Heart left ventricle (tissue), 16 donors: ENCODE measurements at regions not wholly inside any gene's neighbourhood (a gene's known extent, or its start where the extent isn't known, plus 50 kb on each side); places are given as distances from the start of the nearest gene placed in this dataset.

Experiments used
- ATAC-seq, 4 donors: fragments of 200-7000 bp; cut with Tn5 transposase; one replicate each; pipeline ENCODE4 v1.9.1; 2020 to 2022; ENCODE audit warnings: moderate library complexity in 4 of 4, mild to moderate bottlenecking in 3 of 4, moderate number of reproducible peaks in 1 of 4
- DNase-seq, 5 donors: peaks; one replicate each; pipeline ENCODE4 v3.0.0-alpha.2; 2020
- H3K27ac ChIP-seq, 12 donors: fragments of 200-600 bp; sonication (generic) in 4 of 12; one replicate each; pipeline versions ENCODE4 v1.5.0 to v1.8.0; 2016 to 2022; ENCODE audit warnings: mild to moderate bottlenecking in 2 of 12
- H3K27me3 ChIP-seq, 9 donors: fragments of 200-600 bp; sonication (generic) in 2 of 9; one replicate each; pipeline versions ENCODE4 v1.5.1 to v1.8.0; 2016 to 2022; ENCODE audit warnings: mild to moderate bottlenecking in 3 of 9
- H3K36me3 ChIP-seq, 9 donors: fragments of 200-600 bp; sonication (generic) in 2 of 9; one replicate each; pipeline versions ENCODE4 v1.5.0 to v1.8.0; 2018 to 2022; ENCODE audit warnings: mild to moderate bottlenecking in 2 of 9
- H3K4me1 ChIP-seq, 12 donors: fragments of 200-600 bp; sonication (generic) in 4 of 12; one replicate each; pipeline versions ENCODE4 v1.5.0 to v1.8.0; 2016 to 2022; ENCODE audit warnings: mild to moderate bottlenecking in 3 of 12
- H3K4me3 ChIP-seq, 12 donors: fragments of 200-600 bp; sonication (generic) in 4 of 12; one replicate each; pipeline versions ENCODE4 v1.5.0 to v1.8.0; 2017 to 2022; ENCODE audit warnings: mild to moderate bottlenecking in 9 of 12, moderate library complexity in 4 of 12
- H3K9me3 ChIP-seq, 12 donors: fragments of 200-600 bp; sonication (generic) in 4 of 12; one replicate each; pipeline versions ENCODE4 v1.5.0 to v1.8.0; 2016 to 2022; ENCODE audit warnings: mild to moderate bottlenecking in 1 of 12
- CTCF ChIP-seq, 12 donors: fragments of 200-600 bp; sonication (generic) in 4 of 12; IDR thresholded peaks; one replicate each; pipeline versions ENCODE4 v1.5.0 to v1.8.0; 2018 to 2022; ENCODE audit warnings: antibody characterized with exemption in 12 of 12, mild to moderate bottlenecking in 5 of 12
- POLR2A ChIP-seq, 2 donors: fragments of 450-650 bp; IDR thresholded peaks; one replicate each; pipeline ENCODE4 v1.6.1; 2017; ENCODE audit warnings: antibody characterized with exemption in 2 of 2, mild to moderate bottlenecking in 2 of 2, moderate library complexity in 2 of 2
- WGBS, 4 donors: extraction: QIAGEN DNeasy Blood & Tissue Kit in 2 of 4; methylation state at CpG; one replicate each; pipeline versions ENCODE4 v1.1.5 to v1.1.7; 2013 to 2018; 5-methylcytosine and 5-hydroxymethylcytosine counted together
- intact Hi-C, 10 donors: fragments of 100-400 bp; cut with DNase I; formaldehyde crosslinking; loops; one replicate each; pipeline versions ENCODE4 v1.11.1 to v1.14.2; 2022
- donor health status: ischemic (EF 13 %, LVEDD 7.1; RV severe dilation, severe dysfunction).
- donor health status: healthy with polysubstance abuse.
- donor health status: DM: no; HTN: yes; CAD: no.
- donor health status: DM: no; HTN: no; CAD: no.
- donor health status: ischemic (EF 25% LVEDD 6.9; RV normal size, moderate dysfunction).
- donor health status: ischemic (EF 25% LVEDD 5.7; RV mildly dilated, moderate dysfunction).
- donor health status: healthy.
- donor health status: DM: yes; HTN: yes; CAD: no.
- donor health status: ischemic (EF 35%, LVEDD 5.7; RV mildly dilated, moderate dysfunction).
- donor health status: nonischemic (EF 11% LVEDD 7.7; RV severe dilation, severe dysfunction).
- donor health status: DM: yes; HTN: yes; CAD: no.
- donor health status: PGD.
- donor health status: ischemic (EF 29% LVEDD 5.4; RV normal size, mild dysfunction).
- donor health status: nonischemic (EF 23%, LVEDD 6.1; RV moderate dilation, normal function).

GRCh38 chrX:37910186-37910585, 62.8 kb upstream of the DYNLT3 start:
- peaks cover 0 to 8% (median 0%) of the 10 kb centered on the region in 12 donors for H3K4me1 ChIP-seq
- H3K27me3 ChIP-seq: peaks cover 0 to 29% (median 0%) of the 10 kb centered on the region in 9 donors
- intact Hi-C loops: loop anchor here in 1 of 10 donors (2.0 kb wide), 1 partner anchor 63 kb away; the partner anchor contains the start of gene DYNLT3
- no peak overlapping the region for H3K4me3 ChIP-seq
- H3K36me3 ChIP-seq: no peaks in the 10 kb centered on the region
- no peaks in the 10 kb centered on the region for H3K9me3 ChIP-seq
- TF ChIP-seq CTCF (IDR thresholded peaks at IDR 0.05) (no peak), POLR2A (IDR thresholded peaks at IDR 0.05) (no peak)
- peak in 3 of 4 donors; percentile 55 to 77 (median 65) for ATAC-seq
- peak overlapping the region in 1 of 12 donors; percentile 33 for H3K27ac ChIP-seq
- whole genome bisulfite sequencing, 4 donors: 94 to 100% (median 97%) methylated on average over 1 of the region's 1 CpG
- DNase-seq: no peak

DNA sequence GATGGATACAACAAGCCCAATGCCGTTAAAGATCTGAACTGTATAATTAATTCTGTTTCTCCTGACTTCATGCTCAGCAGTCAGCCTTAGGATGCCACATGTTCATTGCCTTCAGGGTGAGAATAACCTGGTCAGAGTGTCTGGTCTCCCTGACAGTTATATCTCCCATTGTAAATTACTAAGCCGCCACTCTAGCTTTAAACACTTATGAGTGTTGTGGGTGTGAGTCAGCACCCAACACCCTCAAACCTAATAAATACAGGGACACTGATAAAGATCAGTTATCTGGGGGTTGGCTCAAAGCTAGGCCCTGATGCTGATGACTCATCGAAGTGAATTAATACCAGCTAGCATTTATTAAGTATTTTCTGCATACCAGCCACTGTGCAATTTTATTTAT, 64.9 kb upstream of the DYNLT3 start:
- Histone ChIP-seq H3K36me3 (no peaks in the 10 kb centered on the region), H3K27ac (no peak overlapping the region), H3K4me1 (no peaks in the 10 kb centered on the region), H3K27me3 (peaks cover 0 to 19% (median 0%) of the 10 kb centered on the region in 9 donors), H3K9me3 (no peaks in the 10 kb centered on the region), H3K4me3 (no peak overlapping the region)
- ATAC-seq: no peak
- no peak for DNase-seq
- 60 to 71% (median 63%) methylated on average over 3 of the region's 3 CpGs for WGBS, 4 donors
- intact Hi-C loops: no loop called here
- no peak for TF ChIP-seq POLR2A (IDR thresholded peaks at IDR 0.05)
- TF ChIP-seq CTCF (IDR thresholded peaks at IDR 0.05): no peak

- TF ChIP-seq POLR2A (IDR thresholded peaks at IDR 0.05) (no peak), CTCF (IDR thresholded peaks at IDR 0.05) (no peak)
- DNase-seq (no peak), ATAC-seq (no peak)
- Histone ChIP-seq H3K36me3 (no peaks in the 10 kb centered on the region), H3K4me1 (no peaks in the 10 kb centered on the region), H3K4me3 (no peak overlapping the region), H3K9me3 (no peaks in the 10 kb centered on the region), H3K27me3 (peaks cover 0 to 14% (median 0%) of the 10 kb centered on the region in 9 donors), H3K27ac (no peak overlapping the region)
- intact Hi-C loops: no loop called here
Measured at GRCh38 chrX:37912777-37913176, 65.4 kb upstream of the DYNLT3 start.

DNA sequence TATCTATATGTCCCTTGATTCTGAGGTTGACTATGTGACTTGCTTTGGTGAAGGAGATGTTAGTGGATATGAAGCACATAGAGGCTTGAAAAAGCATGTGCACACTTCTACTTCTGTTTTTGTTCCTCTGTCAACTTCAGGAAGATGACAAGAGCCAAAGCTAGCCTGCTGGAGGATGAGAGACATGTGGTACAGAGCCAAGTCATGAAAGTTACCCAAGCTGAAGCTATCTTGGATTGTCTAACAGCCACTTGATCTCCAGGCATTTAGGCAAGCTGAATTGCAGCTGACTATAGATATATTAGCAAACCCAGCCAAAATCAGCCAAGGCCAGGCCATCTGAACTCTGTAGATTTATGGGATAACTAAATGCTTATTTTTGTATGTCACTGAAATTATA, 70.8 kb upstream of the DYNLT3 start:
- Histone ChIP-seq H3K4me1 (no peaks in the 10 kb centered on the region), H3K27me3 (peaks cover 0 to 18% (median 0%) of the 10 kb centered on the region in 9 donors), H3K9me3 (peaks cover 0 to 14% (median 0%) of the 10 kb centered on the region in 12 donors), H3K4me3 (no peak overlapping the region), H3K36me3 (no peaks in the 10 kb centered on the region), H3K27ac (no peak overlapping the region)
- ATAC-seq (peak in 2 of 4 donors; percentile 49 to 70), DNase-seq (no peak)
- intact Hi-C loops: no loop called here
- TF ChIP-seq POLR2A (IDR thresholded peaks at IDR 0.05): no peak
- TF ChIP-seq CTCF (IDR thresholded peaks at IDR 0.05): no peak
